ENCODE measurements at regions not wholly inside any gene's neighbourhood (a gene's known extent, or its start where the extent isn't known, plus 50 kb on each side); places are given as distances from the start of the nearest gene placed in this dataset.

DNA sequence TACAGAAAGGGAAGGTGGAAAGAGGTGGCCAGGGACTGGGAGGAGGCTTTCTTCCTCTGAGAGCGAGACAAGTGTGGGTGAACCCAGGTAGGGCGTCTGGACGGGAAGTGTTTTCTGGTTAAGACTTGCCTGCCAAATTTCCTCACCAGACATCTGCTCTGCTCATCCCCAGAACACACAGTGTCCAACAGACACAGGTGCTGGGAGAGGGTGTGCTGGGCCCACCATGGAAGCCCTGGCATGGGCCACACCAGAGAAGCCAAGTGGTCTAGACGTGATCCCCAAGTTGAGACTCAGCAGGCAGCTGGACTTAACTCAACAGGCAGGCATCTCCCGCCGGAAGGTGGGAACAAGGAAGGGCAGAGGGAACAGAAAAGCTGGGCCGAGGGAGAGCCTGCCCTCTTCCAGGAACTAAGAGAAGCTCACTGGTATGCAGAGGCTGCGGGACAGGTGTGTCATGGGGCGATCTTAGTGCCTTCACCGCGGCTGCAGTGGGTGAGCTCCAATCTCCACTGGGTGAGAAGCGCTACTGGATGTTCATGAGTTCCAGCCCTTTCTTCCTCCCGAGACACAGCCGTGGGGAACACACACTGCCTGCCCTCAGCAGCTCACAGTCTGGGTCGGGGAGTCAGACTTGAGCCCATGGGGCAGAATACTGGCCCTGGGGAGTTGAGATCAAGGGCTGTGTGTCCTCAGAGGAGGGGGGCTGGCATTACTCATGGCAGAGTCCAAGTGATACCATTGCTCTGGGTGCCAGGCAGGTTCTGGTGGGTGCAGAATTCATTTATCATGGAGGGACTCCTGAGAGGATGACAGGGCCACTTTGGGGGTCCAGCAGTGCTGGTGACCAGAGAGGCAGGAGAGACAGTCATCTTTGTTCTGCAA lies 110.2 kb downstream of the CPZ start:
- H3K36me3 ChIP-seq (ENCODE audit: control insufficient read depth, insufficient read depth, low read length), result no peaks in the 10 kb centered on the region
- H3K9me3 ChIP-seq (ENCODE audit: control insufficient read depth, insufficient read depth, low read depth, low read length), result no peaks in the 10 kb centered on the region
- DNase-seq (ENCODE audit: low read depth, low spot score) (no peak), ATAC-seq (no peak)
- no peak overlapping the region for H3K27ac ChIP-seq (ENCODE audit: low read length)
- ChIA-PET CTCF (no interaction called here), POLR2A (no interaction called here)
- no peaks in the 10 kb centered on the region for H3K27me3 ChIP-seq (ENCODE audit: control insufficient read depth, insufficient read depth, low read length)
- BruUV-seq (replicated peaks), result no TSS peak
- H3K4me1 ChIP-seq (ENCODE audit: control insufficient read depth, insufficient read depth, low read length), result no peaks in the 10 kb centered on the region
- intact Hi-C loops (cut with micrococcal nuclease; ENCODE audit: unreplicated experiment), result no loop called here
- in situ Hi-C loops (cut with HindIII; ENCODE audit: low pct_unique_long_range_greater_than_20kb, low sequenced_read_pairs), result no loop called here
- TF ChIP-seq POLR2AphosphoS5 (IDR thresholded peaks at IDR 0.05; ENCODE audit: low read depth, low read length), result no peak
- TF ChIP-seq TCF7L2 (IDR thresholded peaks at IDR 0.05; ENCODE audit: low read depth, low read length), result no peak
- TF ChIP-seq, protein P1, sequence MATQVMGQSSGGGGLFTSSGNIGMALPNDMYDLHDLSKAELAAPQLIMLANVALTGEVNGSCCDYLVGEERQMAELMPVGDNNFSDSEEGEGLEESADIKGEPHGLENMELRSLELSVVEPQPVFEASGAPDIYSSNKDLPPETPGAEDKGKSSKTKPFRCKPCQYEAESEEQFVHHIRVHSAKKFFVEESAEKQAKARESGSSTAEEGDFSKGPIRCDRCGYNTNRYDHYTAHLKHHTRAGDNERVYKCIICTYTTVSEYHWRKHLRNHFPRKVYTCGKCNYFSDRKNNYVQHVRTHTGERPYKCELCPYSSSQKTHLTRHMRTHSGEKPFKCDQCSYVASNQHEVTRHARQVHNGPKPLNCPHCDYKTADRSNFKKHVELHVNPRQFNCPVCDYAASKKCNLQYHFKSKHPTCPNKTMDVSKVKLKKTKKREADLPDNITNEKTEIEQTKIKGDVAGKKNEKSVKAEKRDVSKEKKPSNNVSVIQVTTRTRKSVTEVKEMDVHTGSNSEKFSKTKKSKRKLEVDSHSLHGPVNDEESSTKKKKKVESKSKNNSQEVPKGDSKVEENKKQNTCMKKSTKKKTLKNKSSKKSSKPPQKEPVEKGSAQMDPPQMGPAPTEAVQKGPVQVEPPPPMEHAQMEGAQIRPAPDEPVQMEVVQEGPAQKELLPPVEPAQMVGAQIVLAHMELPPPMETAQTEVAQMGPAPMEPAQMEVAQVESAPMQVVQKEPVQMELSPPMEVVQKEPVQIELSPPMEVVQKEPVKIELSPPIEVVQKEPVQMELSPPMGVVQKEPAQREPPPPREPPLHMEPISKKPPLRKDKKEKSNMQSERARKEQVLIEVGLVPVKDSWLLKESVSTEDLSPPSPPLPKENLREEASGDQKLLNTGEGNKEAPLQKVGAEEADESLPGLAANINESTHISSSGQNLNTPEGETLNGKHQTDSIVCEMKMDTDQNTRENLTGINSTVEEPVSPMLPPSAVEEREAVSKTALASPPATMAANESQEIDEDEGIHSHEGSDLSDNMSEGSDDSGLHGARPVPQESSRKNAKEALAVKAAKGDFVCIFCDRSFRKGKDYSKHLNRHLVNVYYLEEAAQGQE (IDR thresholded peaks at IDR 0.05; ENCODE audit: insufficient read depth in 1 of 2, low read depth in 2 of 2, low read length in 1 of 2), result no peak
- no peak for TF ChIP-seq SIN3A (IDR thresholded peaks at IDR 0.05; ENCODE audit: borderline replicate concordance, insufficient read depth, low read depth, low read length)
- TF ChIP-seq, protein P2, sequence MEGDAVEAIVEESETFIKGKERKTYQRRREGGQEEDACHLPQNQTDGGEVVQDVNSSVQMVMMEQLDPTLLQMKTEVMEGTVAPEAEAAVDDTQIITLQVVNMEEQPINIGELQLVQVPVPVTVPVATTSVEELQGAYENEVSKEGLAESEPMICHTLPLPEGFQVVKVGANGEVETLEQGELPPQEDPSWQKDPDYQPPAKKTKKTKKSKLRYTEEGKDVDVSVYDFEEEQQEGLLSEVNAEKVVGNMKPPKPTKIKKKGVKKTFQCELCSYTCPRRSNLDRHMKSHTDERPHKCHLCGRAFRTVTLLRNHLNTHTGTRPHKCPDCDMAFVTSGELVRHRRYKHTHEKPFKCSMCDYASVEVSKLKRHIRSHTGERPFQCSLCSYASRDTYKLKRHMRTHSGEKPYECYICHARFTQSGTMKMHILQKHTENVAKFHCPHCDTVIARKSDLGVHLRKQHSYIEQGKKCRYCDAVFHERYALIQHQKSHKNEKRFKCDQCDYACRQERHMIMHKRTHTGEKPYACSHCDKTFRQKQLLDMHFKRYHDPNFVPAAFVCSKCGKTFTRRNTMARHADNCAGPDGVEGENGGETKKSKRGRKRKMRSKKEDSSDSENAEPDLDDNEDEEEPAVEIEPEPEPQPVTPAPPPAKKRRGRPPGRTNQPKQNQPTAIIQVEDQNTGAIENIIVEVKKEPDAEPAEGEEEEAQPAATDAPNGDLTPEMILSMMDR (IDR thresholded peaks at IDR 0.05), result no peak
- H3K4me3 ChIP-seq (ENCODE audit: low read depth in 2 of 2, low read length in 2 of 2), result no peak overlapping the region

DNA sequence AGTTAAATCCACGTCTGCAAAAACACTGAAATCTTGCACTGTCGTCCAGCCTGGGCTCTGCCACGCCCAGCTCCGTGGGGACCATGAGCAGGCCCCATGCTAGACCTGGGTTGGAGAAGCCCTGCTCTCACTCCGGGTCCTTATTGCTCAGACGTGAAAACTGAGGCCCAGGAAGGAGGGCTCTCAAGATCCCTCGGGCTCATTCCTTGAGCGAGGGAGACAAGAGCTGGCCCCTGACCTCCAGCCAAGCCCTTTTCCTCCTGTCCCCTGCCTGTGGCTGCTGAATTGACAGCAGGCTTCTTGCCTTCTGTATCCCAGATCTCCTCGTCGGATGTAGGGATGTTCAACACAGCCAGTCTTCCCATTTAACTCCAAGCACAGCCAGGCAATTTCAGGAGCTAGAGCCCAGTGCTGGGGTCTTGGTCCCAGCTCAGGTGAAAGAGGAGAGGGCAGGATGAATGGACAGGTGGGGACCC lies 109.5 kb downstream of the CPZ start:
- H3K27me3 ChIP-seq (ENCODE audit: control insufficient read depth, insufficient read depth, low read length), result no peaks in the 10 kb centered on the region
- H3K9me3 ChIP-seq (ENCODE audit: control insufficient read depth, insufficient read depth, low read depth, low read length), result no peaks in the 10 kb centered on the region
- CTCF ChIA-PET, result no interaction called here
- no peak for TF ChIP-seq SIN3A (IDR thresholded peaks at IDR 0.05; ENCODE audit: borderline replicate concordance, insufficient read depth, low read depth, low read length)
- no peak for TF ChIP-seq POLR2AphosphoS5 (IDR thresholded peaks at IDR 0.05; ENCODE audit: low read depth, low read length)
- TF ChIP-seq, protein P2 (IDR thresholded peaks at IDR 0.05), result no peak
- TF ChIP-seq TCF7L2 (IDR thresholded peaks at IDR 0.05; ENCODE audit: low read depth, low read length), result no peak
- TF ChIP-seq, protein P1 (IDR thresholded peaks at IDR 0.05; ENCODE audit: insufficient read depth in 1 of 2, low read depth in 2 of 2, low read length in 1 of 2), result no peak
- no peaks in the 10 kb centered on the region for H3K36me3 ChIP-seq (ENCODE audit: control insufficient read depth, insufficient read depth, low read length)
- H3K4me3 ChIP-seq (ENCODE audit: low read depth in 2 of 2, low read length in 2 of 2), result no peak overlapping the region
- in situ Hi-C loops (cut with HindIII; ENCODE audit: low pct_unique_long_range_greater_than_20kb, low sequenced_read_pairs), result no loop called here
- H3K4me1 ChIP-seq (ENCODE audit: control insufficient read depth, insufficient read depth, low read length), result no peaks in the 10 kb centered on the region
- ATAC-seq (no peak), DNase-seq (ENCODE audit: low read depth, low spot score) (no peak)
- intact Hi-C loops (cut with micrococcal nuclease; ENCODE audit: unreplicated experiment), result no loop called here
- no TSS peak for BruUV-seq (replicated peaks)
- POLR2A ChIA-PET, result no interaction called here
- H3K27ac ChIP-seq (ENCODE audit: low read length), result no peak overlapping the region
